SK-N-SH treated with all-trans-retinoic acid at 6 μM for 48 hours (cell line): ENCODE measurements at regions not wholly inside any gene's neighbourhood (a gene's known extent, or its start where the extent isn't known, plus 50 kb on each side); places are given as distances from the start of the nearest gene placed in this dataset.

Source experiments
- CSDC2 ChIP-seq: fragments of 250-450 bp; sonication (Bioruptor Pico); IDR thresholded peaks from 2 replicates; pipeline ENCODE4 v1.5.0; 2020; ENCODE audit warnings: mild to moderate bottlenecking, moderate library complexity
- ESRRG ChIP-seq: fragments of 250-450 bp; sonication (Bioruptor Pico); IDR thresholded peaks from 2 replicates; pipeline ENCODE4 v1.6.1; 2021; ENCODE audit warnings: mild to moderate bottlenecking

- TF ChIP-seq CSDC2 (CRISPR knock-in tag): no peak
- TF ChIP-seq ESRRG (CRISPR knock-in tag): no peak
These were observed 83.7 kb downstream of the EN1 start for GRCh38 chr2:118763797-118764196.
